ENCODE measurements at regions not wholly inside any gene's neighbourhood (a gene's known extent, or its start where the extent isn't known, plus 50 kb on each side); places are given as distances from the start of the nearest gene placed in this dataset.

DNA sequence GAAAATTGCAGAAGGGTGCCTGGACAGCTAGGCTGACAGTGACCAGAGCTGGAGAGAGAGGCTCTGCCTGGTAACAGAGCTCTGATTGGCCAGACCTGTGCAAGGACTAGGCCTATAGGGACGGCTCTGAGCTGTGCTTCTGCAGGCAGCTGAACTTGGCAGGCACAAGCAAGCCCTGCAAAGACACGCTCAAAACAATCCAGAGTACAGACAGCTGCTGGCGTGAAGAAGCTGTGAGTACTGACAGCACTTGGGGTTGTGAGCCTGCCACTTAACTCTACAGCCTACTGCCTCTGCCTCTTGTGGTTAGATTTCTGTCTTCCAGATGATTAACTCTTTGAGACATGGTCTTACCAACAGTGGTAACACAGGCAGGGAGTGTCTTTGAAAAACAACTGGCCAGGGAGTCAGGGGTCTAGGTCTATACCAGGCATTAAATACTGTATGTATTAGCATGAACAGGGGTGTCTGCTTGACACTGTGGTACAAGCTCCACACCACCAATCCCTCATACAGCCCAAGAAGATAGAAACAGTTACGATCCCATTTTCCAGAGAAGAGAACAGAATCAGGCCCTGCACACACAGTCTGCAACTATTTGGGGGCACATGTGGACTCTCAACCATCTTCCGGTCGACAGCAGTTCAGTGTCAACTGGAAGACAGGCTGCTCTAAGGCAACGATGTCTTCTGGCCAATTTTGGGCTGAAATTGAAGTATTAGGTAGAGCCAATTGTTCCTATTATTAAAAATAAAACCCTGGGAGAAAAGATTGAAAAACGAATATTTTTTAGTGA is 568.4 kb downstream of the TNS1 start:
- peak; percentile 27 for DNase-seq

GRCh38 chr2:217433522-217433921 is 569.3 kb downstream of the TNS1 start:
- DNase-seq = peak; percentile 0

DNA sequence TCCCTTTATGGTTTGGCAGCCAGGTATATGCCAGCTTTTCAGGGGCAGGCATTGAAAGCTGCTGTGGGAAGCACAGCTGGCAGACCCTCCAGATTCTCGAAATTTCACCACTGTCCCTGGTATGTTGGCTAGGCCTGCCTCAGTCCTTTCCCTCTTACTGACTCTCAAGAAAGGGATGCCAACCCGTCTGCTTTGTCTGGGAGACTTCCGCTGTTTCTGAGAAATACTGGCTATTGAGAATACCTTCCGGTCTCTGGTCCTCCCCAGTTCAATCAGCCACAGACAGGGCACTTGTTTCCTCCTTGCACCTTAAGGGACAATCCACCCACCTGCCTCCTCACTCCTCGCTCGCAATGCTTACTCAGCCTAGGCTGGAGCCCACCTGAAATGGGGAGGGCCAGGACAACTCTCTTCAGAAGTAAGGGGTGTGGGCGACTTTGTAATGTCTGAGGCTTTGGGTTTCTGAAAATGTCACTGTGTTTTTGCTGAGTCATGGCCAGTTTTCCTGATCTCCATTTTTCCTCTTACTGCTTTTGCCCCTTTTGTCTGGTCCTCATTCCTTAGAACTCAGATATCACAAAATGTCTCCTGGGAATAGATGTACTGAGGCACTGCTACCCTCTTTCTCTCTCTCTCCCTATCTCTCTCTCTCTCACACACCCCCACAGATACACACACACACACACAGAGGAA is 571.1 kb downstream of the TNS1 start:
- DNase-seq = no peak

DNA sequence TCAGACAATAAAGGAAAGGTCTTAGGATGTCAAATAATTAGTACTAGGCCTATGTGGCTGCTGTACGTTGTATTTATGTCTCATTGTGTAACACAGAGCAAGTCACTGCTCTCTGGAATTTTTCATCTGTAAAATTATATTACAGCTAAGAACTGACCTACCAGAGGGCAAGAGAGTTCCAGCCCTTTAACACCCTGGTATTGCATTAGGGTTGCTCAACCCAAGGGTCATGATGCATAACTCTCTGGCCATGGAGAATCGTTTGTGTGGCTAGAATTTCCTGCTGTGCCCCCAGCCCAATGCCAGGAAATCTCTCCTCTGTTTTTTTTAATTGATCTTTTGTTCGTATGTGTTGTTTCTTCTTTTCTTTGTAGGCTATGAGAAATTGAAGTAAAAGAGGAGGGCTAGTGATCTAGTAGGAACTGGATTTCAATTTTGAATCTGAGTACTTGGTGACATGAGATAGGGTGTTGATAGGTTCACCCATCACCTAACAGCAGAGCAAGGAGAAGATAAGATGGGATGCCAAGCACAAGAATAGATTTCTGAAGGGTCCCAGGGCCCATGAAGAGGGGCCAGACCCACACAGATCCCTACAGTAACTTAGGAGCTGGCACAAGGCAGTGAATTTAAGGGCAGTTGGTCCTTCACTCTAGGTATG is 571.2 kb upstream of the TNP1 start:
- DNase-seq = no peak

- no peak for DNase-seq
Observed at GRCh38 chr2:217429981-217430500, 570.2 kb upstream of the TNP1 start.

- DNase-seq = no peak
Observed at GRCh38 chr2:217421834-217422233, 562.0 kb upstream of the TNP1 start.

- no peak for DNase-seq
Observed at GRCh38 chr2:217420854-217421253, 561.0 kb upstream of the TNP1 start.

DNA sequence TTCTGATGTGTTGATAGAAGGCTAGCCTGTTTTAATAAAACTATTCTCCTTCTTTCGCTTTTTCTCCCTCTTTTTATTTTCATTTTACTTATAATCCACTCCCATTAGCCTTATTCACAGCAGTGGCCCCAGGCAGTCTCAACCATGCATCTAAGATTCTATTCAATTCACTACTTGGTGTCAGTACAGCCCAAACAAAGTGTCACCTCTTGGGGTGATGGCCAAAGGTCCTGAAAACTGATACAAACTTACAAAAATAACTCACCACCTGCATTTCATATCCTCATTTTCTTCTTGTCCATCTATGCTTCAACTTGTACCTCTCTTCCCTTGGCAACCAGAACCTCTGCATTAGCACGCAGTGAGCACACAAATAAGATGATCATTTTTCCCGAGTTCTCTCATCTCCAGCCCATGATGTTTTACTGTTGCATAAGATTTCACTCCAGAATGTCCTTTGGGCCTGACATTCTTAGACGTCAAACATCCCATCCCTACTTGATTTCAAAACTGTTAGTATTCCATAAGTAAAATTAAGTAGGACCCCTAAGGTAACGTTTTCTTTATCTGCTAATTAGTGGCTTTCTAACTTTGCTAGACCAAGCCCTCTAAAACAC is 559.3 kb upstream of the TNP1 start:
- DNase-seq = no peak

DNA sequence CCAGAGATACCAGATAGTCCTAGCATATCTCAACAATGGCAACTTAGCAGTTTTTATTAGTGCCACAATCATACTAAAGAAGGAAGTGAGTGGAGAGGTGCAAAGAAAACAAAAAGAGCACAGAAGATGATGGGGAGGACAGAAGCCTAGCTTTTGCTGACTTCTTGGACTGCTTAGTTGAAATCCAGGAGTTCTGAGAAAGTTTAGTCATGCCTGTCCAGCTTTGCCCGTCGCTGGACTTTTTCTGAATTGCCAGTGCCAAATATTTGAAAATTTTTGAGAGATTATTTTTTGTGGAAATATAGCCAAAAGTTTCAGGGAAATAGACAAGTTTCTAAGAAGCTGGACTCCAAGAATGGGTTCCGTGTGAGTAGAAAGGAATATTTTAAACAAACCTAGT is 558.7 kb upstream of the TNP1 start:
- no peak for DNase-seq

DNA sequence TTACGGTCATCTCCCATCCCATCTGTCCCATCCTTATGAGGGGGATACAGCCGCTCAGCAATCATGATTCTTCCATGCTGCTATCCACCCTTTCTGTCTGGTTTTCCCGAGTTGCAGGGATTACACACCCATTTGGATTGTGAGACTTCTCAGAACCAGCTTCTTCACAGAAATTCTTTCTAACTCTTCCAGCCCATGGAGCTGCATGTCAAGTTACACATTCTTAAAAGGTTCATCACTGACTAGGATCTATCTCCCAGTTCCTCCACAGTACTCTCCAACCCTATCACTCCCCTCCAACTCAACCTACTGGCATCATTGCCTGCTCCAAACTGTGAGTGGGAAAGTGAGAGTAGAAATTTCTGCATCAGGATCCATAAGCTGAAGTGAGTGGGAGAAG is 558.2 kb upstream of the TNP1 start:
- no peak for DNase-seq

- DNase-seq = no peak
Observed at GRCh38 chr2:217417536-217417935, 557.7 kb upstream of the TNP1 start.

GRCh38 chr2:217415316-217415715 is 555.5 kb upstream of the TNP1 start:
- no peak for DNase-seq

DNA sequence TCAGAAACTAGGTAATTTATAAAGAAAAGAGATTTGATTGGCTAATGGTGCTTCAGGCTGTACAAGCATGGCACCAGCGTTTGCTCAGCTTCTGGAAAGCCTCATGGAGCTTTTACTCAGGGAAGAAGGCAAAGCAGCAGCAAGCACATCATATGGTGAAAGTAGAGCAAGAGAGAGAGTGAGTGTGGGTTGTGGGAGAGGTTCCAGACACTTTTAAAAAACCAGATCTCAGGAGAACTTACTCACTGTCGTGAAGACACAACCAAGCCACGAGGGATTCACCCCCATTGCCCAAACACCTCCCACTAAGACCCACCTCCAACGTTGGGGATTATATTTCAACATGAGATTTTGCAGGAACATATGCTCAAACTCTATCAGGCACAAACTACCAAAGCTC is 554.6 kb upstream of the TNP1 start:
- DNase-seq = no peak

GRCh38 chr2:217413193-217413592 is 553.3 kb upstream of the TNP1 start:
- no peak for DNase-seq

GRCh38 chr2:217412721-217413120 is 552.9 kb upstream of the TNP1 start:
- DNase-seq = no peak

DNA sequence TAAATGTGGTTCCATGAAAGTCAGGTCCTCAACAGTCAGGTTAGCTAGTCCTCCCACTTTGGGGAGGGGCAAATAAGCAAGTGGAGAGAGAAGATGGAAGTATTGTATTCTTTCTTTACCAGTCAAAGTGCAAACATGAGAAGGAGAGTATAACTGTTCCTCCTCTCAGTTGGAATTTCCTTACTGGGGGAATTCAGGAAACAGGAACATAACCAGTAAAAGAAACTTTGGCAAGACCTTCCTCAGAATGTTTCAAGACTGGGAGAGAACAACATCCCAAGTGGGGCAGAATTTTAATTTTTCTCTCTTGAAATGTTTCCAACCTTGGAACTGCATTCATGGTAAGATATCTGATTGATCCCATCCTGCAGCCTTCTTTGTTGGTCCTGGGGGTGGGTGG is 552.4 kb upstream of the TNP1 start:
- no peak for DNase-seq

- no peak for DNase-seq
Observed at GRCh38 chr2:217410681-217410960, 550.8 kb upstream of the TNP1 start.

DNA sequence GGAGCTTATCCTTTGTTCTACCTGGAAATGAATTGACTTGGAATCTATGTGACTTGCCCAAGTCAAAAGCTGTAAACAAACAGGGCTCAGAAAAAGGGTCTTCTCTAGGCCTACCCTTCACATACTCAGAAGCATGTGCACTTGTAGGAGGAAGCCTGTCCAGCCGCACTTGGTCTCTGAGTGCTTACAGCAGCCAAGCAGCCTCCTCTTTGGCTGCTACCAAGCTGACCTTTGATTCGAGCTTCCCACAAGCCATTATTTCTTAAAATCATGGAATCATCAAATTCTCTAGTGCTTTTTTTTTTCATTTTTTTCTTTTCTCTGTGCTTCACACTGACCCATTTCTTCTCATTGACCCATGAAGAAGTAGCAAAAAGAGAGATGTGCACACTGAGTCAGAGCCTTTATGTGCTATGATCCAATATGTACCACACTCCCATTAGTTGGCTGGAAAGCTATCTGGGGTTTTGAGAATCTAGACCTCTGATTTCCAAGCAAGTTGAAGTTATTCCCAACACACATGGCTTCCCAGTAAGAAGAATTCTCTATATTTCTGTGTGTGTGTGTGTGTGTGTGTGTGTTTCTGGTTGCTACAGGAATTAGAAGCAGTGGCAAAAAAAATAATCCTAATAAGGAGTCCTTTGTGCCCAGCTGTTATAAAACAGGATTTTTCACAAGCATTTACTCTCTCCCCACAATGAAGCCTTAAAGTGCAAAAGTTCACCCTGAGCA is 550.3 kb upstream of the TNP1 start:
- DNase-seq = no peak

- DNase-seq = no peak
Observed at GRCh38 chr2:217407362-217407761, 547.5 kb upstream of the TNP1 start.

DNA sequence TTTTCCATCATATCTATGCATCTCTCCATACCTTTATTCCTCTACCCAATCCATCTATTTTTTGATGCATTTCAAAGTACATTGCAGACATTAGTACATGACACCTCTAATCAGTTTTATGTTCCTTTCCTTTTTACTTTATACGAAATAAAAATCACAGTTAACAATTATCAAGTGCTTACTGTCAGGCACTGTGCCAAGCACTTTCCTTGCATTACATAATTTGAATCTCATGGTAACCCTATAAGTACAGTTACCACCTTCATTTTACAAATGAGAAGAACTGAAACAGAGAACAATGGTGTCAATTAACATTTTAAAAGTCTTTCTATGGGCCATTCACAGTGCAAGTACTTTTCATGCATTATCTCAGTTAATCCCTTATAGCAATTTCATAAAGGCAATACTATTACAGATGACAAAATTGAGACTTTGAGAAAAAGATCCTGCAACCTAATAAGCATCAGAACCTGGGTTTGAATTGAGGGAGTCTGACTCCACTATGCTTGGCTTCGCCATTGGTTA is 544.4 kb upstream of the TNP1 start:
- no peak for DNase-seq

DNA sequence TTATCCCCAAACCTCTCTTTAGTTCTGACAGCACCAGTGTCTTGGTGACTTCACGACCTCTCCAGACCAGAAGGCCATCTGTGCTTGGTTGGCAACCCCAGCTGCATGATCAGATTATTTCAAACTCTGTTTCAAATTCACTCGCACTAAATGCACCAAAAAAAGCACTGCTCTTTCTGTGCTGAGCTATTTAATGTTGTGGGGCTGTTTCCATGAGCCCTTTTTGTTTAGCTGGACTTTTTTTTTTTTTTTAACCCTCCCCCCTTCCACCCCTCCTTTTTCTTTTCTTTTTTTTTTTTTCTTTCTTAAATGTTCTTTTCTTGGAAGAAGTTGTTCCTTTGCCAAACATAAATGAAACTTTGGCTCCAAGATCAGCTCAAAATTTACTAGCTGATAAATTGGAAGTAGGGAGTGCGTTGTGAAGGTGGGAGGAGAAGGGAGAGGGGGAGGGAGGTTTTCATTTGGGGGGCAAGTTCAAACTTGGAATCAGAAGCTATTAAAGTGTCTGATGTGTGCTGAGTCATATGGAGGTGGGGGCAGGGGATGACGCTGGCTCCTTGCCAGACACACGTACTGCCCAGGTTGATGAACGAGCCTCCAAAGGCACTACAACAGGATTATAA is 543.0 kb upstream of the TNP1 start:
- no peak for DNase-seq

DNA sequence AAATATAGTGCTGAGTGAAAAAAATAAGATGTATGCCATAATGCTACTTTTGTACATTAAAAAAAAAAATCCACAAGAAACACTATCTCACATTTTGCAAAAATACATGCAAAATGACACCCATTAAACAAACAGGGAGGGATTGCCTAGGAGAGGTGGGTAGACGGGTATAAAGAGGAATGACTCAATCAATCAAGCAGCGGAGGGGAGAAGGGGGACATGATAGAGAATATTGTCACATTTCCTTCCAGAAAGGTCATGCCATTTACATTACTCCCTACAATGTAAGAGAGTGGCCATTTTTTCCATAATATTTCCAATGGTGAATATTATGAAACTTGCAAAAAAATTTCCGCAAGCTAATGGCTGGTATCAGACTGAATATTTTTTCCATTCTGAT is 542.3 kb upstream of the TNP1 start:
- no peak for DNase-seq

Measured in CD4-positive, alpha-beta T cell treated with Interleukin-17A for 1 hour (primary cell).